GM12878 (cell line): ENCODE measurements at regions not wholly inside any gene's neighbourhood (a gene's known extent, or its start where the extent isn't known, plus 50 kb on each side); places are given as distances from the start of the nearest gene placed in this dataset.

ENCODE experiments used
- ATAC-seq: fragments of 200-7000 bp; cut with Tn5 transposase; 3 replicates; pipeline ENCODE4 v1.9.1; 2020; ENCODE audit warnings: mild to moderate bottlenecking, moderate library complexity
- BruUV-seq: library from RNA; stranded (reverse); fragments of 400-500 nt; replicated peaks from 2 replicates; lab custom pipeline; 2021; lab: Mats Ljungman, UMichigan
- CTCF ChIA-PET: fragments of 300-600 bp; sonication (Branson Sonifier 250); formaldehyde crosslinking; extraction: SDS; loops from one replicate; lab custom pipeline; 2021; ENCODE audit warnings: inconsistent platforms; lab: Yijun Ruan, JAX
- POLR2A ChIA-PET: fragments of 350-600 bp; formaldehyde crosslinking; extraction: SDS; loops from one replicate; lab custom pipeline; 2021; ENCODE audit warnings: inconsistent platforms; lab: Charles Lee
- RAD21 ChIA-PET: fragments of 300-600 bp; sonication (Branson Sonifier 250); formaldehyde crosslinking; loops from one replicate; lab custom pipeline; 2023; ENCODE audit warnings: antibody characterized with exemption; ENCODE audit not compliant: unreplicated experiment; lab: Charles Lee
- SMC1A ChIA-PET: fragments of 300-600 bp; sonication (Branson Sonifier 250); formaldehyde crosslinking; loops from one replicate; lab custom pipeline; 2023; ENCODE audit not compliant: unreplicated experiment, uncharacterized antibody; lab: Charles Lee
- DNase-seq: peaks from one replicate; pipeline ENCODE4 v3.0.0-alpha.2; 2011; ENCODE audit warnings: low read depth, low spot score
- FAIRE-seq: peaks from 3 replicates; lab custom pipeline; 2011; peaks lifted over from hg19 to GRCh38; lab: Jason Lieb, UNC
- H2AFZ ChIP-seq: 2 replicates; pipeline ENCODE4 v1.6.0; 2011; ENCODE audit warnings: low read depth, low read length, control low read depth; ENCODE audit not compliant: control insufficient read depth
- H3K27ac ChIP-seq: 2 replicates; pipeline ENCODE4 v1.5.1; 2011; ENCODE audit warnings: control low read depth; ENCODE audit not compliant: control insufficient read depth, insufficient read depth
- H3K27me3 ChIP-seq, 2 experiments: replicated peaks in 1 of 2; 2 replicates each; pipeline versions ENCODE4 v1.6.0 to v1.6.1; 2011; ENCODE audit warnings: low read length in 1 of 2; ENCODE audit not compliant: control insufficient read depth in 2 of 2, insufficient read depth in 2 of 2
- H3K36me3 ChIP-seq, 2 experiments: 2 replicates each; pipeline ENCODE4 v1.5.1; 2011; ENCODE audit warnings: low read length in 1 of 2; ENCODE audit not compliant: control insufficient read depth in 2 of 2, insufficient read depth in 2 of 2
- H3K4me1 ChIP-seq: 2 replicates; pipeline ENCODE4 v1.6.1; 2011; ENCODE audit warnings: mild to moderate bottlenecking, low read length, moderate library complexity, mixed read lengths; ENCODE audit not compliant: control insufficient read depth, insufficient read depth
- H3K4me2 ChIP-seq: 2 replicates; pipeline ENCODE4 v1.6.0; 2011; ENCODE audit warnings: control low read depth; ENCODE audit not compliant: control insufficient read depth, insufficient read depth
- H3K4me3 ChIP-seq: fragments of 200-600 bp; sonication (generic); 2 replicates; pipeline ENCODE4 v1.5.1; 2016
- H3K79me2 ChIP-seq: 2 replicates; pipeline ENCODE4 v1.6.0; 2011; ENCODE audit warnings: low read length; ENCODE audit not compliant: control insufficient read depth, insufficient read depth
- H3K9ac ChIP-seq: 2 replicates; pipeline ENCODE4 v1.8.0; 2011; ENCODE audit warnings: low read length, control low read depth, mixed read lengths; ENCODE audit not compliant: control insufficient read depth, insufficient read depth
- H3K9me3 ChIP-seq: replicated peaks from 3 replicates; pipeline ENCODE4 v1.5.1; 2011; ENCODE audit warnings: mild to moderate bottlenecking, low read length; ENCODE audit not compliant: control insufficient read depth, insufficient read depth
- H4K20me1 ChIP-seq: 2 replicates; pipeline ENCODE4 v1.6.0; 2011; ENCODE audit not compliant: control insufficient read depth, insufficient read depth
- FOS ChIP-seq: IDR thresholded peaks from 3 replicates; pipeline ENCODE4 v1.6.1; 2011; ENCODE audit warnings: borderline replicate concordance; ENCODE audit not compliant: insufficient read length; ENCODE audit errors: extremely low read depth
- HDGF ChIP-seq: fragments of 450-650 bp; IDR thresholded peaks from 2 replicates; pipeline ENCODE4 v1.6.1; 2016; ENCODE audit warnings: antibody characterized with exemption
- NFYB ChIP-seq: IDR thresholded peaks from 2 replicates; pipeline ENCODE4 v1.6.1; 2011; ENCODE audit warnings: low read depth, mild to moderate bottlenecking, low read length, improper control_type of control experiment, moderate library complexity; ENCODE audit not compliant: insufficient read depth
- NR2C1 ChIP-seq: fragments of 450-650 bp; IDR thresholded peaks from 2 replicates; pipeline ENCODE4 v1.6.1; 2017; ENCODE audit warnings: antibody characterized with exemption, mild to moderate bottlenecking, moderate library complexity
- RB1 ChIP-seq: fragments of 450-650 bp; formaldehyde crosslinking; IDR thresholded peaks from 2 replicates; pipeline ENCODE4 v1.6.1; 2017; ENCODE audit warnings: mild to moderate bottlenecking, borderline replicate concordance
- ZNF217 ChIP-seq: fragments of 450-650 bp; IDR thresholded peaks from 2 replicates; pipeline ENCODE4 v1.6.1; 2017; ENCODE audit warnings: antibody characterized with exemption, mild to moderate bottlenecking
- WGBS: methylation state at CpG from one replicate; pipeline ENCODE4 v1.1.6; 2016; ENCODE audit warnings: low lambda C conversion rate; ENCODE audit not compliant: insufficient replicate concordance, insufficient coverage; ENCODE audit errors: missing lambda C conversion rate; 5-methylcytosine and 5-hydroxymethylcytosine counted together
- in situ Hi-C: fragments of 300-500 bp; cut with MboI; formaldehyde crosslinking; loops from 9 replicates; pipeline ENCODE4 v1.14.3; 2018; ENCODE audit warnings: mixed read lengths
- intact Hi-C: fragments of 100-400 bp; cut with micrococcal nuclease; formaldehyde crosslinking; loops from one replicate; pipeline ENCODE4 v1.14.2; 2022; ENCODE audit not compliant: unreplicated experiment
- TF ChIP-seq, protein P1 (sequence below): fragments of 450-650 bp; IDR thresholded peaks from 2 replicates; pipeline ENCODE4 v1.6.1; 2014; ENCODE audit warnings: mild to moderate bottlenecking

- Histone ChIP-seq H3K36me3 (no peaks in the 10 kb centered on the region), H3K4me2 (no peak overlapping the region), H3K27me3 (no peaks in the 10 kb centered on the region), H3K4me1 (no peaks in the 10 kb centered on the region), H3K4me3 (no peak overlapping the region), H2AFZ (no peak overlapping the region), H3K9me3 (no peaks in the 10 kb centered on the region), H3K79me2 (no peaks in the 10 kb centered on the region), H4K20me1 (no peaks in the 10 kb centered on the region), H3K9ac (no peak overlapping the region), H3K27ac (no peak overlapping the region)
- RAD21 ChIA-PET = no interaction called here
- intact Hi-C loops = no loop called here
- ATAC-seq (no peak), DNase-seq (no peak), FAIRE-seq (no peak)
- WGBS = 46% methylated on average over 6 of the region's 6 CpGs
- in situ Hi-C loops = no loop called here
- CTCF ChIA-PET = interaction anchor here (0.9 to 3.7 kb wide), 3 partner anchors 19 to 543 kb away, joined by 3 to 31 read pairs (median 3); partner anchors contain the start of gene ICE1
- TF ChIP-seq HDGF (no peak), FOS (no peak), NR2C1 (no peak), RB1 (no peak), NFYB (no peak), ZNF217 (no peak)
- TF ChIP-seq, protein P1, sequence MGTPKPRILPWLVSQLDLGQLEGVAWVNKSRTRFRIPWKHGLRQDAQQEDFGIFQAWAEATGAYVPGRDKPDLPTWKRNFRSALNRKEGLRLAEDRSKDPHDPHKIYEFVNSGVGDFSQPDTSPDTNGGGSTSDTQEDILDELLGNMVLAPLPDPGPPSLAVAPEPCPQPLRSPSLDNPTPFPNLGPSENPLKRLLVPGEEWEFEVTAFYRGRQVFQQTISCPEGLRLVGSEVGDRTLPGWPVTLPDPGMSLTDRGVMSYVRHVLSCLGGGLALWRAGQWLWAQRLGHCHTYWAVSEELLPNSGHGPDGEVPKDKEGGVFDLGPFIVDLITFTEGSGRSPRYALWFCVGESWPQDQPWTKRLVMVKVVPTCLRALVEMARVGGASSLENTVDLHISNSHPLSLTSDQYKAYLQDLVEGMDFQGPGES = no peak
- SMC1A ChIA-PET = interaction anchor here (3.1 kb wide), 1 partner anchor 541 kb away, joined by 15 read pairs; no protein-coding TSS in a partner anchor
- BruUV-seq = no TSS peak
- POLR2A ChIA-PET = interaction anchor here (0.6 kb wide), 1 partner anchor 263 kb away, joined by 3 read pairs; no protein-coding TSS in a partner anchor
Measured at GRCh38 chr5:4877579-4877978, 262.6 kb upstream of the ADAMTS16 start.
